GM23338 (cell line): ENCODE measurements at regions not wholly inside any gene's neighbourhood (a gene's known extent, or its start where the extent isn't known, plus 50 kb on each side); places are given as distances from the start of the nearest gene placed in this dataset.

Source experiments
- CTCF ChIP-seq, 2 experiments: fragments of 200-600 bp in 1 of 2; sonication (generic) in 1 of 2; conservative IDR thresholded peaks; 2 replicates each; pipeline versions ENCODE4 v1.5.1 to v1.6.1; 2016 to 2017; ENCODE audit warnings: antibody characterized with exemption in 2 of 2, low read depth in 2 of 2, mild to moderate bottlenecking in 2 of 2, moderate library complexity in 1 of 2
- EZH2phosphoT487 ChIP-seq: fragments of 200-600 bp; sonication (generic); IDR thresholded peaks from one replicate; pipeline ENCODE4 v1.8.1; 2018; ENCODE audit warnings: antibody characterized with exemption; ENCODE audit not compliant: unreplicated experiment
- POLR2AphosphoS5 ChIP-seq: IDR thresholded peaks from 2 replicates; pipeline ENCODE4 v1.6.1; 2016; ENCODE audit warnings: antibody characterized with exemption, low read depth

DNA sequence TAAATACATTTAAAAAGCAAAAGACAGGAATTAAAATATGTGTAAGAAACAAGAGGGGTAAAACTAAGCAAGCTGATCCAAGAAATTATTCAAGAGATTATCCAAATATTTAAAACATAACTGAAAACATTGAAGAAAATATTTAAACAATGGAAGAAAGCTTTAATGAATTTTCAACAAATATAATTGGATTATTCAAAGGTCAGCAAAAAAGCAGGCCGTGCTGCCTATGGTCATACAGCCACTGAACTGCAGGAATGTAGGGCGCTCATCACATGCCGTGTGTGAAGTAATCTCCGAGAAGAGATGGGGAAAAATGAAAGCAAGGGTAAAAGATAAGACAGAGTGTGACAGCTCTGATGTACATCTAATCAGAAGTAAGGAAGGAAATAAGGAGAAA is 1195.4 kb upstream of the EYS start:
- TF ChIP-seq CTCF (conservative IDR thresholded peaks at IDR 0.05; ENCODE audit: low read depth in 2 of 2) (no peak), POLR2AphosphoS5 (no peak), EZH2phosphoT487 (no peak)
